ENCODE measurements at regions not wholly inside any gene's neighbourhood (a gene's known extent, or its start where the extent isn't known, plus 50 kb on each side); places are given as distances from the start of the nearest gene placed in this dataset.

DNA sequence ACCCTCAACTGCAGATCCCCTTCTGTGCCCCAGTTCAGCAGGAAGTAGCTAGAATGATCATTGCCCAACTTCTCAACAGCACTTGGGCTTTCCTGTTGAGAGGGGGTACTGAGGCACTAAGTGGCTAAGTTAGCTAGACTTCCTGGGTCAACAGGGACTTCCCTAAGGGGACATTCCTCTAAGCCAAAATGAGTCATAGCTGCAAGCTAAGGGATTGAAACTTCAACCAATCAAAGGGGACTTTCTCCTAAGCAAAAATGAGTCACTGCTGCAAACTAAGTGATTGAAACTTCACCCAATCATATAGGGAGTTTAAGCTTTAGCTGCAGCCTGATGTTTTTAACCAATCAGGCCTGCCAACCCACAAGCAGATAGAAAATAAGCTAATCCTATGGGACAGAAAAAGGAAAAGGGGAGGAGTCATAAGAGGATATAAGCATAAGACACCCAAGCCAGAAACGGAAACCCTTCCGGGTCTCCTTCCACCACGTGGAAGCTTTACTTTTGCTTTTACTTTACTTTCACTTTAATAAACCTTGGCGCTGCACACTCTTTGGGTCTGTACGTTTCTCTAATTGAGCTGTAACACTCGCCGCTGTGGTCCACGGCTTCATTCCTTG lies 659.0 kb upstream of the HS3ST5 start:
- POLR2A ChIA-PET = no interaction called here
- H3K79me2 ChIP-seq (ENCODE audit: control insufficient read depth, insufficient read depth, low read length) = no peaks in the 10 kb centered on the region
- peaks cover 1% of the 10 kb centered on the region for H3K9me3 ChIP-seq (replicated peaks; ENCODE audit: control insufficient read depth, insufficient read depth, low read length)
- no peak for TF ChIP-seq MYC (IDR thresholded peaks at IDR 0.05; ENCODE audit: low read depth, low read length)
- no peak for TF ChIP-seq FOS (IDR thresholded peaks at IDR 0.05; ENCODE audit: borderline replicate concordance, insufficient read depth, low read length)
- TF ChIP-seq, protein P1, sequence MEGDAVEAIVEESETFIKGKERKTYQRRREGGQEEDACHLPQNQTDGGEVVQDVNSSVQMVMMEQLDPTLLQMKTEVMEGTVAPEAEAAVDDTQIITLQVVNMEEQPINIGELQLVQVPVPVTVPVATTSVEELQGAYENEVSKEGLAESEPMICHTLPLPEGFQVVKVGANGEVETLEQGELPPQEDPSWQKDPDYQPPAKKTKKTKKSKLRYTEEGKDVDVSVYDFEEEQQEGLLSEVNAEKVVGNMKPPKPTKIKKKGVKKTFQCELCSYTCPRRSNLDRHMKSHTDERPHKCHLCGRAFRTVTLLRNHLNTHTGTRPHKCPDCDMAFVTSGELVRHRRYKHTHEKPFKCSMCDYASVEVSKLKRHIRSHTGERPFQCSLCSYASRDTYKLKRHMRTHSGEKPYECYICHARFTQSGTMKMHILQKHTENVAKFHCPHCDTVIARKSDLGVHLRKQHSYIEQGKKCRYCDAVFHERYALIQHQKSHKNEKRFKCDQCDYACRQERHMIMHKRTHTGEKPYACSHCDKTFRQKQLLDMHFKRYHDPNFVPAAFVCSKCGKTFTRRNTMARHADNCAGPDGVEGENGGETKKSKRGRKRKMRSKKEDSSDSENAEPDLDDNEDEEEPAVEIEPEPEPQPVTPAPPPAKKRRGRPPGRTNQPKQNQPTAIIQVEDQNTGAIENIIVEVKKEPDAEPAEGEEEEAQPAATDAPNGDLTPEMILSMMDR (IDR thresholded peaks at IDR 0.05; ENCODE audit: extremely low read depth in 1 of 2, insufficient read depth in 1 of 2, low read depth in 1 of 2, low read length in 2 of 2) = no peak
- no peak for TF ChIP-seq POLR2AphosphoS5 (IDR thresholded peaks at IDR 0.05; ENCODE audit: insufficient read depth, low read depth, low read length)
- TF ChIP-seq, protein P2, sequence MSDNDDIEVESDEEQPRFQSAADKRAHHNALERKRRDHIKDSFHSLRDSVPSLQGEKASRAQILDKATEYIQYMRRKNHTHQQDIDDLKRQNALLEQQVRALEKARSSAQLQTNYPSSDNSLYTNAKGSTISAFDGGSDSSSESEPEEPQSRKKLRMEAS (IDR thresholded peaks at IDR 0.05; ENCODE audit: insufficient read depth, insufficient read length) = no peak
- no peak for TF ChIP-seq JUN (IDR thresholded peaks at IDR 0.05; ENCODE audit: borderline replicate concordance, insufficient read depth, insufficient read length, low read depth)
- no peak for TF ChIP-seq POLR2A (IDR thresholded peaks at IDR 0.05; ENCODE audit: low read depth, low read length)
- no peak for TF ChIP-seq GATA2 (IDR thresholded peaks at IDR 0.05; ENCODE audit: insufficient read depth, insufficient read length, low read depth, low read length)
- no peak for TF ChIP-seq EZH2 (IDR thresholded peaks at IDR 0.05; ENCODE audit: borderline replicate concordance, low read depth, low read length, severe bottlenecking)
- no peaks in the 10 kb centered on the region for H3K9me1 ChIP-seq (replicated peaks; ENCODE audit: control insufficient read depth, extremely low read depth, insufficient read depth, low read length)
- no peak overlapping the region for H3K27ac ChIP-seq (ENCODE audit: insufficient read depth, low read depth, low read length)
- intact Hi-C loops (cut with micrococcal nuclease) (no loop called here), dilution Hi-C loops (cut with MboI; ENCODE audit: extremely low pct_ligation_motif_present, low sequenced_read_pairs) (no loop called here)
- no peak for FAIRE-seq
- no peaks in the 10 kb centered on the region for H4K20me1 ChIP-seq (replicated peaks; ENCODE audit: control insufficient read depth, extremely low read depth, insufficient read depth, low read length)
- no peak overlapping the region for H3K9ac ChIP-seq (replicated peaks; ENCODE audit: extremely low read depth, insufficient read depth, low read length)
- no peak for DNase-seq (ENCODE audit: low read depth, low spot score)
- H3K27me3 ChIP-seq (ENCODE audit: control insufficient read depth in 2 of 2, insufficient read depth in 2 of 2, low read length in 2 of 2) = no peaks in the 10 kb centered on the region
- H2AFZ ChIP-seq (ENCODE audit: low read depth, low read length) = no peak overlapping the region
- no peaks in the 10 kb centered on the region for H3K36me3 ChIP-seq (ENCODE audit: control insufficient read depth in 2 of 2, extremely low read depth in 1 of 2, insufficient read depth in 2 of 2, low read length in 2 of 2)
- H3K4me1 ChIP-seq (ENCODE audit: control insufficient read depth, extremely low read depth, insufficient read depth, low read length) = no peaks in the 10 kb centered on the region
- H3K4me2 ChIP-seq (ENCODE audit: insufficient read depth, low read length) = no peak overlapping the region
- no TSS peak for BruUV-seq (replicated peaks)
- CTCF ChIA-PET = no interaction called here
- no peak overlapping the region for H3K4me3 ChIP-seq (replicated peaks in 1 of 3; ENCODE audit: insufficient read depth in 1 of 3, low read depth in 1 of 3, low read length in 3 of 3)
